HG03460 (cell line): ENCODE measurements at regions not wholly inside any gene's neighbourhood (a gene's known extent, or its start where the extent isn't known, plus 50 kb on each side); places are given as distances from the start of the nearest gene placed in this dataset.
"Not testable (repeated sequence)": the region's sequence is repeated elsewhere in the genome, so short reads cannot be mapped to it uniquely, and the experiment has no call there.

Source experiments
- ATAC-seq: cut with Tn5 transposase; IDR thresholded peaks from one replicate; pipeline ENCODE4 v1.9.1; 2021; ENCODE audit not compliant: unreplicated experiment

DNA sequence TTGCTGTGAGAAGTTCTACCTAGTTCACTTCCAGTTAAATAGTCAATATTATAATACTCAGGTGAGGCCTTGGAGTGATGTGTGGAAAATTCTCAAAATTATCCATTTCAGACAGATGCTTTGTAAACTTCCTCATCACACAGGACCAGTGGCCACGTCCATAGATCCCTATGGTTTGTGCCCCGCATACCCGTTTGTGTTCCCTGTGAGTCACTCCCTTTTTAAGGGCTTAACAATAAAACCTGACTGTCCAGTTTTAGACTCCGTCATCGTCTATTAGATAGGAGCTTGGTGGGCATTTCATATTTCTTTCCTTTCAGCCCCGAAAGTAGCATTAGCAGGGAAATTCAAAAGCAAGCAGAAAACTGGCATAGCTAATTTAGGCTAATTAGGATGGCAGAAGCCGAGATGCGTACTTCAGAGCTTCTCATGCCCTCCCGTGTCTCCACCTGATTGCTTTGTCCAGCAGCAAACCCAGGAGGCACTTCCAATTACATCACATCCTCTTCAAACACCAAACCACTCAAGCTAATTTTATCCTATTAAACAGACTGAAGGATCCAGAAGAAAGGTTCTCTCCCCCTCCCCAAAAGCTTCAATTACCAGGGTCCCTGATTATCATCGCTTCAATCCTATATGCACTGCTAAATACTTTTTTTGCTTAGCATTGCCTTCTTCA is 186.6 kb upstream of the OTX2 start:
- ATAC-seq = no peak

GRCh38 chr14:56995010-56995409 is 184.7 kb upstream of the OTX2 start:
- no peak for ATAC-seq

- no peak for ATAC-seq
Observed at GRCh38 chr14:56992332-56992820, 182.1 kb upstream of the OTX2 start.

DNA sequence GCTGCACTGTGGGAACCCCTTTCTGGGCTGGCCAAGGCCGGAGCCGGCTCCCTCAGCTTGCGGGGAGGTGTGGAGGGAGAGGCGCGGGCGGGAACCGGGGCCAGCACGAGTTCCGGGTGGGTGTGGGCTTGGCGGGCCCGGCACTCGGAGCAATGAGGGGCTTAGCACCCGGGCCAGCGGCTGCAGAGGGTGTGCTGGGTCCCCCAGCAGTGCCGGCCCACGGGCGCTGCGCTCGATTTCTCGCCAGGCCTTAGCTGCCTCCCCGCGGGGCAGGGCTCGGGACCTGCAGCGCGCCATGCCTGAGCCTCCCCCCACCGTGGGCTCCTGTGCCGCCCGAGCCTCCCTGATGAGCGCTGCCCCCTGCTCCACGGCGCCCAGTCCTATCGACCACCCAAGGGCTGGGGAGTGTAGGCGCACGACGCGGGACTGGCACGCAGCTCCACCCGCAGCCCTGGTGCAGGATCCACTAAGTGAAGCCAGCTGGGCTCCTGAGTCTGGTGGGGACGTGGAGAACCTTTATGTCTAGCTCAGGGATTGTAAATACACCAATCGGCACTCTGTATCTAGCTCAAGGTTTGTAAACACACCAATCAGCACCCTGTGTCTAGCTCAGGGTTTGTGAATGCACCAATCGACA is 180.8 kb upstream of the OTX2 start:
- ATAC-seq = not testable (repeated sequence)

- ATAC-seq = no peak
Observed at GRCh38 chr14:56989359-56989758, 179.1 kb upstream of the OTX2 start.

GRCh38 chr14:56979936-56980335 is 169.7 kb upstream of the OTX2 start:
- ATAC-seq = no peak

DNA sequence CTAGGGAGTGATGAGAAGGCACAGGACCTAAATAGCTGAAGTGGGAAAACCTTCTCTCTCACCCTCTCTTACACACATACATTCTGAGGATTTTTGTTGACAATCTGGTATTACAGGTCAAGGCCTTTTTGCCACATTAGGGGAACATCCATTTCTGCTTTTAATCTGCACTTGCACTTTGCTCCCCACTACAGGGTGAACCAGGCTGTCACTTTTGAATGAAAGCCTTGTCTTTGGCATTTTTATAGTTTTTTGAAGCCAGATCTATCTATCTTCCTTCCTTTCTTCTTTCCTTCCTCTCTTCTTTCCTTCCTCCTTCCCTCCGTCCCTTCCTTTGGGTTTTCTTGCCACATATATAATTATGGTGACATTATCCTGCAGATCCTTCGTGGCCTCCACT is 165.9 kb upstream of the OTX2 start:
- no peak for ATAC-seq

GRCh38 chr14:56975521-56975920 is 165.2 kb upstream of the OTX2 start:
- no peak for ATAC-seq

DNA sequence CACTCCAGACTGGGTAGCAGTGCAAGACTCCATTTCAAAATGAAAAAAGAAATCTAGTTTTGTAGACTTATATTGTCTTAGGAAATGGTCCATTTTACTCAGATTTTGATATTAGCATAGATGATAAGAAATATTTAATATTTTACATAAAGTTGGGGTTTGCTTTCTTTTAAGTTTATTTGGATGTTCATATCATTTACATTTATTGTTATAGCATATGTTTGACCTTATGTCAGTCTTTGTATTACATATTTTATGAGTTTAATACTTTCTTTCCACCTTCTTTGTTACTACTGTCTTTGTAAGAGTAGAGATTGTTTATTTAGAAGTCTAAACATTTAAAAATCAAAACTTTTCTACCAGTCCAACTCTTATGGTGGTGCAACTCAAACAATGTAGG is 162.7 kb upstream of the OTX2 start:
- ATAC-seq = no peak

- no peak for ATAC-seq
Observed at GRCh38 chr14:56964895-56965294, 154.6 kb upstream of the OTX2 start.

DNA sequence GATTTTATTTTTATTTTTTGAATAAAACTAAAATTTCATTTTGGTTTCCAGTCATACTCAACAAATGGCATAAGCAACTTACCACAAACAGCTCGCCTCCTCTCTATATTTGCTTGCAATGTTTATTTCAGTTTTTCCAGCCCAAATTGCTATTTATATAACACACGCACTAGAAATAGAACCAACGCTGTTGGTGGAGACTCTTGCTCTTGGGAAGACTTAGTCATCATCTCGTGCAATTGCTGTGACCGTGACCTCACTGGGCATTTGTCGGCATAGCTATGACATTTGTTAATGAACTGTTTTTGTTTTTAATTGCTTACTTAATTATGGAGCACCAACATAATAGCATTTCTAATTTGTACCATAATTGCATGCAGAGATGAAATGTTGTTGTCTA is 153.1 kb upstream of the OTX2 start:
- ATAC-seq = no peak

- ATAC-seq = no peak
Observed at GRCh38 chr14:56962444-56963080, 152.3 kb upstream of the OTX2 start.

DNA sequence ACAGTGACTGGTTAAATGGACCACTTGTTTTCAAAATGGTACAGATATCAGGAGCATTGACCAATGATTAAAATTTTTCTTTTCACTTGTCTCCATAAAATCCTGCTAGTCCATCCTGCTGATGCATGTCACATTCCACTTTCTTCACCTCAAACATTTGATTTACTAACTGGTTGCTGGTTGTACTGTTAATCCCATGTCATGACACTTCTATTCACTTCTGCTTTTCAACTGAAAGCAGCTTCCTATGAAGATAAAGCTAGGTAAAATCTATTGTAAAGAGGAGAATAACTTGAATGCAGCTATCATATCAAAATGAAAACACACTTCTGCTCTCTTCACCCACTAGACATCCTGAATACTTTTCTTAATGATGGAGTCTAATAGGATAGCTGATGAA is 149.6 kb upstream of the OTX2 start:
- ATAC-seq = no peak

DNA sequence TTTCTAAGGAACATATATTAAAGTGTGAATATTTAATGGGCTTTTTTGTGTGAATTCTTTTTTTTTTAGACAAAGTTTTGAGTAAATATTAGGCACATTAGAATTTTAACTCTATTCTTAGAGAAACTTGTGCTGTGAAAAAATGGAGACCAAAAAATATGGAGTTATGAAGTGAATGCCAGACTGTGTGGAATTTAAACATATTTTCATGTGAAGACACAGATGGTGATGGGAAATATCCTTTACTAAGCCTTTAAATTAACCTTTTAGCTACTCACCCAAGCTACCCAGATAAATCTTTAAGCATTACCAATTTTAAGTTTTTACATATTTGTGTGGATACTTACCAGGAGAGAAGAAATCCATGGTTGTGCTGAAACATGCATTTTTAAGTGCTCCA is 148.8 kb upstream of the OTX2 start:
- no peak for ATAC-seq

DNA sequence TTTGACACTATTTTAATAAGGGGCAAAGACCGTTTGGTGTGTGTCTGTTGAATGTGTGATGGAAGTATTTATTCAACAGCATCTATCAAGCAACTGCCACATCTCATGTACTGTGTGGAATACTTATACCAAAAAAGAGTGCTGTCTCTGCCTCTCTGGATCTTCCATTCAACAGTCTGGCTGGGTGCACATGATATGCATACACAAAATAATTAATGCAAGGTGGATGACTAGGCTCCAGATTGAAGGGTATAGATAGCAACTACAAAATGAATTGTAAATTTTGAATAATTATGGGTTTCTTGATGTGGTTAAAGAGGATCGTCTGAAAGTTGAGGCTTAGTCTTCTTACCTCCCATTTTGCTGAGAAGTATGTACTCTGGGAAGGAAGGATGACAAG is 145.9 kb upstream of the OTX2 start:
- ATAC-seq = no peak

DNA sequence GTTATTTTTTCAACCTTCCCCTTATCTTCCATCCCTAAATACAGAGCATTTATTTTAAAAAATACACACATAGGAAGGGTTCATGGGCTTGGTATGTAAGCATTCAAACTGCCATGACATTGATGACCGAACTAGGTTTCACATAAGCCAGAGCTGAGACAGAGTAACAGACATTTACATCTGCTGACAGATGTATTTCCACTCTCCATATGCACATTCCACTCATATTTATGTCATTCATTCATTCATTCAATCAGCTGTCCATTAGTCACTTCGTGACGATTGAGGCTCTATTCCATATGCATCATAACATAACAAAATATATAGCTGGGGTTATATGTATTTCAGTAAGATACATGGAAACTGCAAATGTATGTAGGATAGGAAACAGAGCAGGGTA is 145.5 kb upstream of the OTX2 start:
- ATAC-seq = no peak

DNA sequence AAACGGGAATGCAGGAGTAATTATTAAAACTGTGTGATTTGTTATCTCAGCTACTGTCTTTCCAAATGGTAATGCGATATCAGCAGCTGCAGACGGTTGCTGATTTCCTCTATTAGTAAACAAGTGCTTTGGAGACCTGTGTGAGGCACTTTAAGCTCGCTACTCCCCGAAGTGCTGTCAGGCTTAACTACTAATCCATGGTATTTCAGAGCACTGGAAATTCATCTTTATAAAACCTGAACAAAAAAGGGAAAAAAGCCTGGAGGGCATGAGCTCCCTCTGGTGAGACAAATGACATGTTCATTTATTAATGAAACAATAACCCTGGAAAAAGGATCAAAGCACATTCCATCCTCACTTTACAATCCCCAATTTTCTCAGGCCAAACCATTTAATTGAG is 143.6 kb upstream of the OTX2 start:
- no peak for ATAC-seq

GRCh38 chr14:56952766-56953473 is 142.6 kb upstream of the OTX2 start:
- no peak for ATAC-seq

DNA sequence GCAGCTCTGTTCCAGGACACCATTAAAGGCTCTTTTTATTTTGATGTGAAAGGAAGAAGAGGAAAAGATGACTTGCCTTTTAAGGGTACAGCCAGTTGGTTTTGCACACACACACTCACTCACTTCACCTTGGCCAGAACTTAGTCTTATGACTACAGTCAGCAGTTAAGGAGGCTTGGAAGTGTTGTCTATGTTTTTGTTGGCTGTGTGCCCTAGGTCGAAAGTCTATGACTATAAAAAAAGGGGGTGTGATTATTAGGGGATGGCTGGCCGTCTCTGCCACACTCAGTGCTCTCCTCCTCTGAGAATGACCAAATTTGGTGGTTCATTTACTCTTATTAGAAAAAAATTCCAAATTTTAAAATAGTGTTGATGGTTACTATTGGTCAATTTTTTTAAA is 139.5 kb upstream of the OTX2 start:
- ATAC-seq = no peak

GRCh38 chr14:56945291-56945690 is 135.0 kb upstream of the OTX2 start:
- ATAC-seq = no peak

DNA sequence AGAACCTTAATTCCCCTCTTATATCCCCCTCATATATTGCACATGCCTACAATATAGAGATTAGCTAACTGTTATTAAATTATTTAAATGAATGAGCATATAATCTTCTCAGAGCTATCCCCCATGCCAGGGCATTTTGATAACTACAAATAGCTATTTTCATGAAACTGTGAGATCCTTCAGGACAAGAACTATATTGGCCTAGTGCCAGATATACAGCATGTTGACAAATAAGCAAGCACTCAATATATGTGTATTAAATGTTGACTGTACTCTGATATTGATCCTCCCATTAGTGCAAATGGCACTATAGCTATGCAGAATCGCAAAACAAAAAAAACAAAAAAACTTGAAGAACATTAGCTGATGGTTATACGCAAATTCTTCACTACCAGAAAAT is 134.1 kb upstream of the OTX2 start:
- no peak for ATAC-seq

GRCh38 chr14:56933446-56933845 is 123.2 kb upstream of the OTX2 start:
- no peak for ATAC-seq
